PFSK-1 (cell line): ENCODE measurements at regions not wholly inside any gene's neighbourhood (a gene's known extent, or its start where the extent isn't known, plus 50 kb on each side); places are given as distances from the start of the nearest gene placed in this dataset.

Source experiments
- FOXP2 ChIP-seq: optimal IDR thresholded peaks from 2 replicates; pipeline ENCODE3; 2011; ENCODE audit warnings: borderline replicate concordance, control low read depth, inconsistent platforms; ENCODE audit not compliant: insufficient read depth; ENCODE audit errors: extremely low read length, extremely low read depth
- POLR2AphosphoS5 ChIP-seq: IDR thresholded peaks from 2 replicates; pipeline ENCODE4 v1.6.1; 2012; ENCODE audit warnings: low read depth, mild to moderate bottlenecking, control low read depth, low read length, moderate library complexity
- REST ChIP-seq, 2 experiments: IDR thresholded peaks; 2 replicates each; pipeline versions ENCODE4 v1.6.1 to v1.8.0; 2011 to 2012; ENCODE audit warnings: low read depth in 2 of 2, low read length in 2 of 2, control low read depth in 1 of 2, inconsistent platforms in 1 of 2, mild to moderate bottlenecking in 1 of 2, moderate library complexity in 1 of 2; ENCODE audit not compliant: insufficient read depth in 1 of 2
- TAF1 ChIP-seq: IDR thresholded peaks from 2 replicates; pipeline ENCODE4 v1.6.1; 2012; ENCODE audit warnings: low read length, control low read depth, borderline replicate concordance; ENCODE audit not compliant: insufficient read depth

- TF ChIP-seq TAF1, result no peak
- no peak for TF ChIP-seq REST (IDR thresholded peaks at IDR 0.05; ENCODE audit: insufficient read depth in 1 of 2, low read depth in 2 of 2, low read length in 2 of 2)
- TF ChIP-seq POLR2AphosphoS5, result no peak
- TF ChIP-seq FOXP2, result no peak
Measured at GRCh38 chr10:121317374-121317773, 280.9 kb downstream of the FGFR2 start.
